Activated T-helper 9 cell treated with anti-CD3 and anti-CD28 coated beads, Interleukin-2, amount 50 U/mL, for 16 hours (primary cell): ENCODE measurements at regions not wholly inside any gene's neighbourhood (a gene's known extent, or its start where the extent isn't known, plus 50 kb on each side); places are given as distances from the start of the nearest gene placed in this dataset.

Experiments
- DNase-seq: peaks from one replicate; pipeline ENCODE4 v3.0.0-alpha.2; 2020; ENCODE audit warnings: low read depth

DNA sequence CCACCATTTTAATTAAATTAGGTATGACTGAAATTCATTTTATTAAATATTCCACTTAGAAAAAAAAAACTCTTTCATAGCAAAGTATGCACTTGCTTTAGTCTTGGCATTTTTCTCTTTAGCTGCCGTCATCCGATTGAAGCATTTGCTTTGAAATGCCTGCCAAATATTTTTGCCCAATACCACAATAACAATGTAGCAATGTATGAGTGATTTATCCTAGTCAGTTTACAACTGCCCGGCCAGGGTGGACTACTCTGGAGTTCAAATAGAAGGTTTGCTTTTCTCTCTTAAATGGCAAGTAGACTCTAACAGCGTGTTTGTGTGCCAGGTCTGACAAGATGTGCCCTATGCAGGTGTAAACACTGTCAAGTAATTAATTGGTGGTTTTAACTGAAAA is 675.3 kb upstream of the SGCG start:
- DNase-seq = no peak

DNA sequence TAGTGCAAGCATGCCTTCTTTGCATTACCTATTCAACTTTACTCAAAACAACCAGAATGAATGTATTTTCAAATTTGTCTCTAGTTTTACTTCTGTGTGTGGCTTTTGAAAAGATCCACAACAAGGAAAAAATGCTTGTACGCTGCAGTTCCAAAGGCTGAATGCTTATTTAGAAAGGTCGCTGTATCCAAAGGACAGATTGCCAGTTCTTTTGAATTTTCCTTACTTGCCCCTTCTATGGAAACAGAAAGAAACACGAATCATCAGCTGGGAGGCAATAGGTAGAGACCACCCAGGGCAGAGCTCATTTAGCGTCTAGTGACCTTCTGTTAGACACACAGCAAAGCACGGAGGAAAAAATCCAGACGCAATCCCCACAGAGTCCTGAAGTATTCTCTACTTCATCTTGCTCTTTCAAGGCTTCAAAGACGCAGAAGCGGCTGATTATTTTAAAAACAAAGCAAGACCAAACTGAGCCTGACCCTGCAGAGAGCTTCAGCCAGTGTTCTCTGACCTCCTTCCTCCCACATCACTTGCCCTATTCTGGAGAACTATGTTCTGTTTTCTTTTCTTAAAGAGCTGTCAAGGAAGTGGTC is 674.6 kb upstream of the SGCG start:
- DNase-seq = no peak

DNA sequence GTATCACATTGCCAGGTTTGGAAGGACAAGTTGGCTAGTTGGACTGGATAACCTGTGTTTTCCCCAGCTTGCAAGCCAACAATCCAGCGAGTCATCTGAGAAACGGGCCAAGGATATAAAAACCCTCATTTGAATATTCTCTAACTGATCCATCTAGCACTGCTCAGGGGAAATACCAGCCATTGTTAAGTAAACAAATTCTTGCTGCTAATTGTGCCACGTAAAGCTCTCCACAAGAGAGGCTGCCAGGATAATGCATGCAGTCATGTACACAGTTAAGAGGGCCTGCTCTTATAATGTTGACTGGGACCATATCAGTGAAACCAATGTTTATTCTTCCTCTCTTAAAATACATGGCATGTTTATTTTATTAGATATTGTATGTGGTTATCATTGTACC is 663.2 kb upstream of the SGCG start:
- no peak for DNase-seq

DNA sequence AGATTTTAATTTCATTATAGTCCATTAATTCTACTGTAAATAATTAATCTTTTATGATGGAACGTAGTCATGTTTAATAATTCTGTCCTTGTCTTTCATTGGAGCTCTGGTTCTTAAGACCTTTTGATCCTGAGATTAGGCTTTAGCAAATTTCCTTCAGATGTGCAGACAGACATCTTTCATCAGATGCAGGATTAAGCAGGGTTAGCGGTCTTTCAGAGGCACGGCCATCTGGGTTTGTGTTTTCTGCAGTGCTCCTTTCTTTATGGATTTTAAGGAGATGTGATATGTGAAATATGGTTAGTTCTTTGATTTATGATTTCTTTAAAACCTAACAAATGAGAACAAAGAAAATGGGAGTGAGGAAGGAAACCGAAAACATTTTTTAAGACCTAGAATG is 643.9 kb upstream of the SGCG start:
- DNase-seq = no peak

DNA sequence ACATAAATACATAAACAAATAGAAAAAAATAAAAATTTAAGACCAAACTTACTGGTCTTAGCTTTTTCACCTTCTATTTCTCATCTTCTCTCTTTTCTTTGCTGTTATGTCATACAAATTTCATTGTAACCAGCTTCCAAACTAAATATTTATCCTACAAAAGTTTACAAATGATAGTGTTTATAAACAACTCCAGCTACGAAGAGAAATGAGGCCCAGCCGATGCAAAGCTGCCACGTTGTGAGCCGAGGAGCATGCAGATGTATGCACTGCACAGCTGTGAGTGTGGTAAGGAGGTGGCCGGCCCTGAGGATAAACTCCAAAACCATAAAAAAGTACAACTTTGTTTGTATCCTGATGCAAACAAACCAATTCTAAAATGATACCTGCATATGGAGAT is 642.4 kb upstream of the SGCG start:
- DNase-seq = no peak

DNA sequence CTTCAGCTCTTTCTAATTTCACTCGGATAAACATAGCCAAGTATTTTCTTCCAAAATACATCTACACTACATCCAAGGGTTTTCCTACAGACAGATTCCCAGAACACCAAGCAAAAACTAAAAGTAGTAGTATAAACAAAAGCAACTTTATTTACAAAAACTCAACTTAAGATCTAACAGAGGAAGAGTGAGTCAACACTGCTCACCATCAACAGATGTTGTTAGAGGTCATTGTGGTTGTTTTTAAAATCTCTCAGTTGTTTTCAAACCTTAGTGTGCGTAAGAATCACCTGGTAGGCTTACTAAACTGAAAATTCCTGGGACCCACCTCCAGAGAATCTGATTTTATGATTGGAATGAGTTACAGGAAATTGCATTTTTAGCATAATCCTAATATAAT is 631.7 kb upstream of the SGCG start:
- no peak for DNase-seq

DNA sequence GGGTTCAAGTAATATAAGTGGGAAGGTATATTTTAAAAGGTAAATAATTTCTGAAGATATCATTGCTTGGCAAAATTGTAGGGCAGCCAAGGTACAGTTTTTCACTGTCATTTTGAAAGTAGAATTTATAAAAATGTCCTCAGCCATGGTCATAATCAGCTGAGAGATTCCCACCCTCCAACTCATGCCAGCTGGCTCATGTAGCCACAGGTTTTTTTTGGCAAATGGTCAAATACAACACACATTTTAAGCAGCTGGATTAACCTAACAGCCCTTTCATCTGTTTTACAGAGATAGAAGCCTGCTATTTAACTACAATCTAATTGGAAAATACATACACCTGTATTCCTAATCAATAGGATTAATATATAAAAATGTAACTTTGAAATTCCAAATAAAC is 619.2 kb upstream of the SGCG start:
- DNase-seq = no peak

DNA sequence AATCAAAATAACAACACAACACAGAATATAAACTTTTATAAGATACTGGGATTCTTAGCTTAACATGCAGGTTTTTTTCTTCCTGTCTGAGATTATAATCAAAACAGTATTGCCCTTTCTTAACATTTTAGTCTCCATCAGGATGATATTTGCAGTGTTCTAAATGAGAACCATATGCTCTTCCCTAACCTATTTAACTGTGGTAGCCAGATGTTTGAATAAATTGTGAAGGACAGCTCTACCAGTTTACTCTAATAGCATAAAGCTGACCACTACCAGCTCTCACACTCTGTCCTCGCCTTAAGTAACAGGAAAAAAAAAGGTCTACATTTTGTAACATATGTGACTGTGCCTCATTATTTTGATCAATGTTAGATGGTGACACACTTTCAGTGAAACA is 618.7 kb upstream of the SGCG start:
- no peak for DNase-seq

DNA sequence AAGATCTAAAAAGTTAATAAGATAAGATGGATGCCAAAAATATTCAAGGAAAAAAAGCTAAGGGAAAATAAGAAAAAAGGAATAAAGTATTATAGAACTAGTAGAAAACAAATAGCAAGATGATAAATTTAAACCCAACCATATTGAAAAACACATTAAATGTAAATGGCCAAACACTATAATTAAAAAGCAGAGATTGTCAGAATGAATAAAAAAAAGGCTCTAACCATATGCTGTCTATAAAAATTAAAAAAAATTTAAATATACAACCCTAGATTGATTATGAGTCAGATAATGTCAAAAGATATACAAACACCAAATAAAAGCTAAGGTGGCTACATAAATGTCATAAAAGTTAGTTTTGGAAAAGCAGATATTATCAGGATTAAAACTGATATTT is 617.5 kb upstream of the SGCG start:
- DNase-seq = no peak

DNA sequence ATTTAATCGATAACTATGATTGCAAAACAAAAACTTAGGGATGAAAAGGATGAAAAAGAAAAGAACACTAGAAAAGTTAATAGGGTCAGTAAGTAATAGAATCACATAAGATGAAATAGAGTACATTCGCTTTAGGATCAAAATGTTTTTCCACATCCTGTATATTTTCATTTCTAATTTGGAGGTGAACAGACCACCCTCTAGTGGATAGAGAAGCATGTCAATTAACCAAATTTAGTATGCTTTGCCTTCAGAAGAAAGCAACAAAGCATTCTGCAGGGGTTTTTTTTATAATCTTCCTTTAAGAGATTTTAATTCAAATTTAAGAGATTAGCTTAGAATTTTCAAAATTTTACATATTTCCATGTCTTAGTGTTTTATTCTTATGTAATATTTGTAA is 611.0 kb upstream of the SGCG start:
- no peak for DNase-seq

DNA sequence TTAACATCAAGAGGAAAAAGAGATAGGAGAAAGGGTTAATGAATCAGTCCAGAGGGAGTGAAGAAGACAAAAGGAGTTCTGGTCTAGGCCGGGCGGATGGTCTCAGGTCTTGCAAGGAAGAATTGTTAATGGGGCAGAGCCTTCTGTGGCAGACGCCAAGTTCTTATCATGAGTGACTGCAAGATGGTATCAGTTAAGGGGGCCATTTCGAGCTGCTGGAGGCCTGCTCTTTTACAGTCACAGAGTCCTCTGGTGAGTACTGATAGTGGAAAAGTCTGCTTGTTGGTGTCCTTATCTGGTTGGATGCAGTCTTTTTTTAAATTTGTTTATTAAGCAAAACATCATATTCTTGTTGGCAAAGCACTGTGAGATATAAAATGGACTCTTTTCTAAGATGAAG is 590.9 kb upstream of the SGCG start:
- DNase-seq = no peak

DNA sequence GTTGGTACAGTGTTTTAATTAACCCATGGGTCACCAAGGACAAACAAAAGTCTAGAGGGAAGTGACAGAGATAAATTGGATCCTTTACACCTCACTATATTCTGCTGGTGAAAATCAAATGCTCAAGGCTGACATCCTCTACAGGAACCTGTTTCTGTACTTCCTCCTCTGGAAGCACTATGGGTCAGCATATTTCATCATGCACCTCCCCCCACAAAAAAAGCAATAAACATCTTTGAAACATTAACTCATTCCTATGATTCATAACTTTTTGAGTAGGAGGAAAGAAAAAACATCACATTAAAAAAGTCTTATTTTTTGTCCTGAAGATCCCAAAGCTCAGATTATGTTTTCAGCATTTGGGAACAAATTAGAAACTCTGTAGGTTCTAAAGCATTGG is 588.3 kb upstream of the SGCG start:
- DNase-seq = no peak

DNA sequence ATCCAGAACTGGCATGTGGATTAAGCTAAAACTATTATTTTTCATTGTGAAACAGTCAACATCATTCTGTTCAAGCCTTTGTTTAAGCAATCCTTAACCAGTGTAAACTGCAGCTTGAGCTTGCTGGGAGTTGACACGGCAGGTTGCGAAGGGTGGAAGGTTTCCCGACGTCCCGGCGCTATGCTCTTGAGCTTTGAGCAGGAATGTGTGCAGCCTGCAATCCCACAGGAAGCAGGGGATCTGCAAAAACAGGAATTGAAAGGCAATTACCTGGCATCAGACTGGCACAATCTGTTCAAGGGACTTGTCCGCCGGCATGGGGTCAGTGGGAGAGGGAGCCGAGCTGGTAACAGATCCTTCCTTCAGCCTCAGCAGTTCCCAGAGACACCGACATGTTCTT is 586.7 kb upstream of the SGCG start:
- no peak for DNase-seq

DNA sequence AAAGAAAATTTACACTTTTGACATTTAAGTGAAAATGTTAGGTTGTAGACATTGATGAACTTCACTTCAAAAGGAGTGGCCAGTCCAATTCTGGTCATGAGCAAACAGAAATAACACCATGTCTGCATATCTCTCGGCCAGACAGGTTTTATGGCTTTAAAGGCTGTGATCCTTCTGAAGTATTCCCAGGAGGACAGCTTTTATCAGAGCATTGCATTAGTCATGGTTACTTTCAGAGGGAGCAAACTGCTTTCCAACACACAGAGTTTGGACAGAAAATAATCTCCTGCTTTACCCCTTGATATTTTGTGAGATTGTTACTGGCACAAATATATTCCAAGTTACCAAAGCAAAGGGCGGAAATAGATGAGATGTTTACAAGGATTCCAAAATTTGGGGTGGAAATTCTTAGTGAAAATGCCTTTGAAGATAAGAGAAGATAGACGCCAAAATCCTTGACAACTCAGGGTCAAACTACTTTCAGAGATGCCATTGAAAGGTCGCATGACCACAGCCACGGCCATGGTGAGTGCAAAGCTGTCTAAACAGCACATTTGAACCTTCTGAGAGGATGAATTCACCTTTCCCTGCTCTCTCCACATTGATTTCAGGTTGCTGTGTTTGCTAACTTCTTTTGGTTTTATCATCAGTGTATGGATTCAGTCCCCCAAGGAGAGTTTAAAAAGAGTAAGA is 584.5 kb upstream of the SGCG start:
- DNase-seq = no peak

DNA sequence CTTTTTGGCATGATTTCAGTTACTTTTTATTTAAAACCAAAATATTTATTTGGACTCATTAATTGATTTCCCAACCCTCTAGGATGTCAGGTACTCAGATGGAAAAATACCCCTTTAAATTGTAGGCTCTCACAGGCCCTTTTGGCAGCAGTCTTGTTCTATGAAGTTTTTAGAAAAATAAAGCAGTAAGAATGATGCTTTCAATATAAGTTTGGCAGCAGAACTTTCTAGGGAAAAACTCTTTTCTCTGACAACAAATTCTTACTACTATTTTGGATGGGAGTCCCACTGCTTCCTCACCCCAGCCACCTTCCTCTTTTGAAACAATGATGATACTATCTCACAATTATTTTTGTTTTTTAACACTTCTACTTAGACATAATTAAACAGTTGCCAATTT is 581.6 kb upstream of the SGCG start:
- DNase-seq = no peak

DNA sequence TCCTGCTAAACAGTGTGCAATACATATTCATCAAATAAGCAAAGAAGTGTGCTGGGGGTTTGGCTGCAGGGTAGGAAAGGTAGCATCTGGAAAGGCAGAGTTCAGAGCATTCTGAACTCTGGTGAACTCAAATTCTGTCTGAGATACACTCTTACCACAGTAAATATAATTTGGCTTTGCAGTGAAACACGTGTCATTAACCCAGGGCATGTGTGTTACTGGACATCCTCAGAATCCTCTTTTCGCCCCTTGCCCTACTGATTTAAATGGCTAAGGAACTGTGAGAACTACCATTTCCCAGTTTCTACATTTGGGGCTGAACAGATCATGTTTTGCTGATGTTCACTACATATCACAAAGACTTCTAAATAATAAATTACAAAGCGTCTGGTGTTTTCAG is 562.8 kb upstream of the SGCG start:
- no peak for DNase-seq

DNA sequence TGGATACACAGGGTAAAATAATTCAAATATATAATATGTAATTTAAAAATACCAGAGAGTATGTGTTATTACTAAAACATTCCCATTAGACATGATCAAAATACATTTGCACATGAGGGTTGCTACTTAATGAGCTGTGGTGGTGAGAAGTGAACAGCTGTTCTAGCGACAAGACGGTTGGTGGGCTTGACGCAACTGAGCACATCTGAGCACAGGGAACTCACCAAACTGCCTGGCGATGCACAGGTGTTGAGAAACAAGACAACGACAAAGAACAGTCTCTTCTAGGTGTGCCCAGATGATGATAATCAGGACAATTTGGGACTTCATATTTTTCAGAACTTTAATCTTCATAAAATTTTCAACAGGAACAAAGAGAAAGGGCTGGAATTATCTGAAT is 555.1 kb upstream of the SGCG start:
- no peak for DNase-seq

DNA sequence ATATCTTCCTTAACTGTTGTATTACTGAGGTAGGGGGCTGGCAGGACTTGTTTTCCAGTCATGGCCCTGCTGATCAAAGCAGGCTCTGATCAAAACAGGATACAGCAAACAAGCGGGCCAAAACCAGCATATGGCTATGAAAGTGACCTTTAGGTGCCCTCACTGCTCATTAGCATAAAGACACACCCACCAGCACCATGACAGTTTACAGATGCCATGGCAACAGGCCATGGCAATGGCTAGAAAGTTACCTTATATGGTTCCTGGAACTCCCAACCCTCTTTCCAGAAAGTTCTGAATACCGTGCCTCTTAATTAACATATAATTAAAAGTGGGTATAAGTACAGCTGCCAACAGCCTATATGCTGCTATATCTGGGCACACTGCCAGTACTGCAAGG is 551.4 kb upstream of the SGCG start:
- no peak for DNase-seq

DNA sequence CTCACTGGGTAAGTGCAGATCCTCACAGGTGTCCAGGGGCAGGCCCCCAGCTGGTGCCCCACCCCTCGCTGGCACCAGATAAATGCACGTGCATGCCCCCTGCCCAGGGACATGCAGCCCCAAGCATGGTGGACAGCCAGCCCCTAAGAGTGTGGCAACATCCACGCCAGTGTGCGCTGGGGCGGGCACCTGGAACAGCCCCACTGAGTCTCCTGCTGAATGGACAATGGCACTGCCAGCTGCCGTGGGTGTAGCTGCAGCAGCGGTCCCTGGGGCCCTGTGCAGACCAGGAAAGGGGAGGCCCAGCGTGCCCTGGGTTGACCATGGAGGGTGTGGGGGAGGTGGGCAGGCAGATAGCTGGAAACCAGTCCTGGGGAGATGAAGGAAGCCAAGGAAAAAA is 538.7 kb upstream of the SGCG start:
- DNase-seq = no peak

DNA sequence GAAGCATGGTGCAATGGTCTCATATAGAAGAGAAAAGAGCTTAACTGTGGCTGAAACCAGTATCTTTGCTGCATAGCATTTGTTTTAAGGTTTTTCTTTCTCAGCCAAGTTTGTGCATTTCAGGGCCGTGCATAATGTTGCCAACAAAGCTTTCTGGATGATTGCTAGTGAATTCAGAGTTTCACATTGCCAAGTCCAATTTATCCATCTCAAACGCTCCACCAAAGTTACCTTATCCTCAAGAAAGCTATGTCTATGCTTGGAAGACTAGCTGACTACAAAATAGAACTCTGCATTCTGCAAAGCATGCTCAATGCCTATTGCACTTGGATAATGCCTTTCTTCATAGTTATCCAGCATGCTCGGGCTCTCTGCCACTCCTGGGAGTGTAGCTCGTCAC is 535.8 kb upstream of the SGCG start:
- DNase-seq = no peak

DNA sequence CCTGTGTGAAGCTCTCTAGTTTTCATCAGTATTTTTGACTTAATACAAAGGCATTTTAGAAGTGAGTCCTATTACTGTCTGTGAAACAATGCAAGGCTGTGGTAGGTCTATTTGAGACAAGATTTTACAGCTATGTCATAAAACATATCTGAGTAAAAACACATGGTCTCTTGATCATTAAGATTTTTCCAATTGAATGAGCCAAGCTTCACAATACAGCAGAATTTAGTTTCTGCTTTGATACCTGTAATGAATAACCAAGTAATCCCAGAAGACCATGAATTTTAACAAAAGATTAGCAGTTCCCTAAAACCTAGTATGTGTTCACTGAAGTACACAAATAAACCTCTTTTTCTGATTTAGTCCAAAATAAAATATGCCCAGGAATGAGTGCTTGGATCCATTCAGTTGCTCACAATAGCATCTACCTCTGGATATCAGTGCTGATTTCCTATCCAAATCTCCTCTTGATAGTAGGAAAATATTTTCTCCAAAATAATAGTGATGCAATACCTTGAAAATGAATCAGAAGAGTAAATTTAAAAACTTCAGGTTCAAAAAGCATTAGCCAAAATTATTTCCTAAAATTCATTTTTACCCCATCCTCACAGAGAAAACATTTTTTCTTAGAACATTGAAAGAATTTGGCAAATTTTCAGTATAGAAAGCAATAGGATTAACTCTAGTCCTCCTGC is 533.5 kb upstream of the SGCG start:
- no peak for DNase-seq

DNA sequence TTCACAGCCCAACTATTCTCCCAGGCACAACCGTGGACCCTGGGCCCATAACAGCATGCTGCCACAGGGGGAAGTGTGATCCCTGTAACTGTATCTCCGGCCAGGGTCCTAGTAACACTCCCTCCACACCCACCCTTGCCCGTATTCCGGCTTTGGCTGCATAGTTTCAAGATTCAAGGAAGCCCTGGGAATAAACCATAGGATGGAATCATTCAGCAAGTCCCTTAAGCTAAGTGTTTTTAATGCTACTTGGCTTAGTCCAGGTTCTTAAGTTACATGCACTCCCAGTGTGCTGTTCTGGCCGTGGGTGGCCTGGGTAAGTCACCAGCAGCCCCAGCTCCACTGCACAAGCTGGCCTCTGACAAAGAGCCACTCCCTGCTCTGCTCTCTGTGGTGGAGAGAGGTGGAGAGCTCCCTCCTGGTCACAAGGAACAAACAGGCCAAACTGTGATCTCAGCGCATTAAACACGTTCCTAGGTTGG is 532.4 kb upstream of the SGCG start:
- DNase-seq = no peak

DNA sequence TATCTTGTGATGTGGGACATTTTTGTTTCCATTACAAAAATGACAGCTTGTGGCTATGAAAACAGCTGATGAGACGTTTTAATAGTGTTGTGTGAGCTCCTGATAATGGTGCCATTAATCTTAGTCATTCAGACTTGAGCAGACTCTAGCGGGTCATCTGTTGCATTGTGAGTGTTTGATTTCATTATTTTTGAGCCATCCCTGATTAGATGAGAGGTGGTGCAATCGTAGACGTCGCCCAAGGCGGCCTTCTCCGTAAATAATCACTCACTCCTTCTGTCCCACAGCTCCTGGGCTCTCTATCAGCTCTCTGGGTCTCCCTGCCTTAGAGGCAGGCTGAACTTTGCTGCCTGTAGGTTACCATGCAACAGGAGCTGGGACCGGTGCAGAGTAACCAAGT is 528.0 kb upstream of the SGCG start:
- DNase-seq = no peak

DNA sequence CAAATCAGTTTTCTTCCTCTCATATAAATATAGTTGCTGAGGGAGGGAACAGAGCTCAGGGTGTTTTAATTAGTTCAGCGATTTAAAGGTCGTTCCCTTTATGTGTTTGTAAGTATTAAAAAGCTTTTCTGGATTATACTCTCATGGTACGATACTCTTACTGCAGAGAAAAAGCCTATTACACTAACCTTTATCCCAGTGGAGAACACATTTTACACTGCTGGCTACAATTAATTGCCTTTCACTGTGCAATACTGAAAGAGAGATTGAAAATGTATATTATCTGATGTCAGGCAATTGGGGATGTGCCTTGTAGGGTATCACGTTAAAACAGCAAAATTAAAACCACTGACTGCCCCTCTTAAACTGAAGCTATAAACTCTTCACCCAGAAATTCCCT is 526.9 kb upstream of the SGCG start:
- DNase-seq = no peak
